Small intestine (tissue), 7 donors: ENCODE measurements at regions not wholly inside any gene's neighbourhood (a gene's known extent, or its start where the extent isn't known, plus 50 kb on each side); places are given as distances from the start of the nearest gene placed in this dataset.
"Not testable (repeated sequence)": the region's sequence is repeated elsewhere in the genome, so short reads cannot be mapped to it uniquely, and the experiment has no call there.

ENCODE experiments used
- DNase-seq, 2 donors: peaks; one replicate each; pipeline versions ENCODE4 v3.0.0 to v3.0.0-alpha.2; 2013
- FAIRE-seq: peaks from 2 replicates; lab custom pipeline; 2012; peaks lifted over from hg19 to GRCh38; lab: Jason Lieb, UNC
- H3K27ac ChIP-seq, 3 donors: one replicate each; pipeline ENCODE4 v1.5.1; 2013; ENCODE audit warnings: low read length in 2 of 3, mild to moderate bottlenecking in 2 of 3, control low read depth in 1 of 3, inconsistent platforms in 1 of 3, low read depth in 1 of 3, moderate library complexity in 1 of 3
- H3K27me3 ChIP-seq, 3 donors: one replicate each; pipeline ENCODE4 v1.6.1; 2013; ENCODE audit warnings: low read length in 3 of 3, inconsistent platforms in 1 of 3; ENCODE audit not compliant: control insufficient read depth in 3 of 3, insufficient read depth in 3 of 3
- H3K36me3 ChIP-seq, 3 donors: one replicate each; pipeline ENCODE4 v1.6.1; 2013; ENCODE audit warnings: low read length in 3 of 3, inconsistent platforms in 1 of 3, low read depth in 1 of 3, mild to moderate bottlenecking in 1 of 3, moderate library complexity in 1 of 3; ENCODE audit not compliant: control insufficient read depth in 3 of 3, insufficient read depth in 2 of 3
- H3K4me1 ChIP-seq, 3 donors: one replicate each; pipeline ENCODE4 v1.6.1; 2013; ENCODE audit warnings: low read length in 2 of 3, inconsistent platforms in 1 of 3, low read depth in 1 of 3, mild to moderate bottlenecking in 1 of 3, moderate library complexity in 1 of 3; ENCODE audit not compliant: control insufficient read depth in 3 of 3, insufficient read depth in 2 of 3
- H3K4me3 ChIP-seq, 3 donors: one replicate each; pipeline ENCODE4 v1.5.1; 2013; ENCODE audit warnings: low read length in 3 of 3, control low read depth in 1 of 3, inconsistent platforms in 1 of 3, low read depth in 1 of 3, mild to moderate bottlenecking in 1 of 3, moderate library complexity in 1 of 3
- H3K9me3 ChIP-seq, 2 donors: one replicate each; pipeline ENCODE4 v1.6.1; 2013; ENCODE audit warnings: low read depth in 1 of 2, low read length in 1 of 2; ENCODE audit not compliant: control insufficient read depth in 2 of 2, insufficient read depth in 1 of 2
- WGBS, 3 donors: extraction: QIAGEN DNeasy Blood & Tissue Kit; methylation state at CpG; one replicate each; pipeline ENCODE4 v1.1.7; 2013; 5-methylcytosine and 5-hydroxymethylcytosine counted together
- donor health status: healthy with polysubstance abuse.
- donor health status: control.
- donor health status: control.
- donor health status: Bipolar disorder and iron deficiency.
- donor health status: healthy.

DNA sequence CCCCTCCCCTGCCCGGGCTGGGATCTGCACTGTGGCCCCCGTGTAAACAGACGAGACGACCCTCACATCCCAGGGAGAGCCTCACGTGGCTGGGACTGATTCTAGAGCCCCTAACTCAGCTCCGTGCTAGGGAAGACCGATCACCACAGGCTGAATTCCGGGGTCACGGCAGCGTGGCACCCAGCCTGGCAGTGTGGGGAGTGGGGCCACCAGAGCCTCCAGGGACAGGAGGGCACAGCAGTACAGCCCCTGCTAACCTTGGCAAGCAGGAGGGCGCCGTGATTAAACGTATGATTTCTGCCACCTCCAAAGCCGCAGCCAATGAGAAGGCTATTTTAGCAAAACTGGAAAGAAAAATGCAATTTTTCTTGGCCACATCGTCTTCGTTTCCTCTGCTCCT, 188.3 kb downstream of the NPIPB11 start:
- not testable (repeated sequence) for H3K4me3 ChIP-seq, H3K36me3 ChIP-seq, FAIRE-seq, H3K27me3 ChIP-seq, H3K9me3 ChIP-seq, H3K4me1 ChIP-seq, DNase-seq, H3K27ac ChIP-seq
- 89 to 93% (median 93%) methylated on average over 8 to 12 of the region's 16 CpGs for WGBS, 3 donors

DNA sequence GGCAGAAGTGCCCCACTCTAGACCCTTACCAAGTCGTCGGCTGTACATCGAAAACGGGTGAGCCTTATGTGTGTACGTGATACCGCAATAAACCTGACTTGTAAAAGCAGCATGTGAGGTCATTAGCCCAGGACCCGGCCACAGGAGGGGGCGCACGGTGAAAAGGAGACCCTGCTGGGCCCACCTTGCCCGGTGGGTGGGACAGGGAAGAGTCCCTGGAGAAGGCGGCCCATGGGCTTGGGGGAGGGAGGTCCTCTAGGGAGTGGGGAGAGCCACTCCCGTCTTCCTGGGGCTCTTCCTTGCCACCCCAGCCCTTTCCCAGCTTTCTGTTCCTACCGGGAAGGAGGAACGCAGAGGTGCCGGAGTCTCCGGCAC, 188.8 kb downstream of the NPIPB11 start:
- not testable (repeated sequence) for DNase-seq, H3K9me3 ChIP-seq, H3K27ac ChIP-seq, FAIRE-seq, H3K36me3 ChIP-seq, H3K27me3 ChIP-seq, H3K4me1 ChIP-seq, H3K4me3 ChIP-seq
- 89 to 95% (median 90%) methylated on average over 10 to 15 of the region's 16 CpGs for WGBS, 3 donors

DNA sequence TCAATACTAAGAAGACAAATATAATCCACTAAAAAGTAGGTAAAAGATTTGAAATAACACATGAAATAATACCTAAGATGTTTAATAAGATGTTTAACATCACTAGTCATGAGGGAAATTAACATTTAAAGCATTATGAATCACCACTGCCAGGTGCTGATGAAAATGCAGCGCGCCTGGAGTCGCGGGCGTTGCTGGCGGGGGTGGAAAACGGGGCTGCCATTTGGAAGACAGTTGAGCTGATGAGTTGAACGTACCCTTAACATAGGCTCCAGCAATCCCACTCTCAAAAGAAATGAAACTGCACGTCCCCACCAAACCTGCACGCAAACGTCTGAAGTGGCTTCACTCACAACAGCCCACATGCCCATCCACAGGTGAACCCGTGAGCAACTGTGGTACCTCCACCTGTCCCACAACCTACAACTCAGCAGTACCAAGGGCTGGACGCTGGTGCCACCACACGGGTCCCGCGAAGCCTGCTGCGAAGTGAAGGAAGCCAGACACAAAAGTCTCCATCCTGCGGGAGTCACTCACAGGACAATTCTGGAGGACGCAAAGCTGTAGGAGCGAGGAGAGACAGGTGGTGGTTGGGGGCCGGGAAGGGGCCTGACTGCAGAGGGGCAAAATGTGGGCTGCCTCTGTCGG, 189.3 kb downstream of the NPIPB11 start:
- not testable (repeated sequence) for DNase-seq, FAIRE-seq, H3K27ac ChIP-seq, H3K36me3 ChIP-seq, H3K4me1 ChIP-seq, H3K9me3 ChIP-seq, H3K4me3 ChIP-seq, H3K27me3 ChIP-seq
- 90 to 93% (median 91%) methylated on average over 22 of the region's 22 CpGs for WGBS, 3 donors

DNA sequence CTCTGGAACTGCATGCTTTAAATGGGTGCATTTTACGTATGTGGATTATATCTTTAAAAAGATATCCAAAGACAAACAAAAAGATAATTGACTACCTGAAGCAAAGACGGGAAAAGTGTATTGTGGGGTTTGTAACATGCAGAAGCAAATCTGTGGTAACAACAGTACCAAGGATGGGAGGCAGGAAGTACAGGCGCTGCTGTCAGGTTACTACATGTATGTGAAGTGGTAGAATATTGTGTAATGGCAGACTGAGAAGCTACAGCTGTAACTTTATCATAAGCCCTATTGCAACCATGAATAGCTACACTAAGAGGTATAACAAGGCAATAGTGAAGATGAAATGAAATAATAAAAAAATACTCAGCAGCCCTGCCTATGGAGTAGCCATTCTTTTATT, 192.7 kb downstream of the NPIPB11 start:
- not testable (repeated sequence) for H3K27me3 ChIP-seq, H3K9me3 ChIP-seq, H3K4me1 ChIP-seq, H3K27ac ChIP-seq, FAIRE-seq, H3K4me3 ChIP-seq, DNase-seq, H3K36me3 ChIP-seq
- 74 to 81% (median 78%) methylated on average over 3 of the region's 3 CpGs for WGBS, 3 donors

DNA sequence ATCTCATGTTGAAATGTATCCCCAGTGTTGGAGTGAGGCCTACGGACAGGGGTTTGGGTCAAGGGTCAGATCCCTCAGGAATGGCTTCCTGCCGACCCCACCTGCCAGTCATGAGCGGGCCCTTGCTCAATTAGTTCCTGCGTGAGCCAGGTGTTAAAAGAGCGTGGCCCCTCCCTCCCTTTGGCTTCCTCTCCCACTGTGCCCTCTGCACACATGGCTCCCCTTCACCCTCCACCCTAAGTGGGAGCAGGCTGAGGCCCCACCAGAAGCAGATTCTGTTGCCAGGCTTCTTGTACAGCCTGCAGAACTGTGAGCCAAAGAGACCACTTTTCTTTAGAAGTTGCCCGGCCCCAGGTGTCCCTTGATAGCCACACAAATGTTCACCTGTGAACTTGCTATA, 193.3 kb downstream of the NPIPB11 start:
- not testable (repeated sequence) for H3K36me3 ChIP-seq, FAIRE-seq, H3K9me3 ChIP-seq, H3K4me1 ChIP-seq, H3K27me3 ChIP-seq, DNase-seq, H3K4me3 ChIP-seq, H3K27ac ChIP-seq
- 55 to 69% (median 63%) methylated on average over 5 to 6 of the region's 6 CpGs for WGBS, 3 donors

DNA sequence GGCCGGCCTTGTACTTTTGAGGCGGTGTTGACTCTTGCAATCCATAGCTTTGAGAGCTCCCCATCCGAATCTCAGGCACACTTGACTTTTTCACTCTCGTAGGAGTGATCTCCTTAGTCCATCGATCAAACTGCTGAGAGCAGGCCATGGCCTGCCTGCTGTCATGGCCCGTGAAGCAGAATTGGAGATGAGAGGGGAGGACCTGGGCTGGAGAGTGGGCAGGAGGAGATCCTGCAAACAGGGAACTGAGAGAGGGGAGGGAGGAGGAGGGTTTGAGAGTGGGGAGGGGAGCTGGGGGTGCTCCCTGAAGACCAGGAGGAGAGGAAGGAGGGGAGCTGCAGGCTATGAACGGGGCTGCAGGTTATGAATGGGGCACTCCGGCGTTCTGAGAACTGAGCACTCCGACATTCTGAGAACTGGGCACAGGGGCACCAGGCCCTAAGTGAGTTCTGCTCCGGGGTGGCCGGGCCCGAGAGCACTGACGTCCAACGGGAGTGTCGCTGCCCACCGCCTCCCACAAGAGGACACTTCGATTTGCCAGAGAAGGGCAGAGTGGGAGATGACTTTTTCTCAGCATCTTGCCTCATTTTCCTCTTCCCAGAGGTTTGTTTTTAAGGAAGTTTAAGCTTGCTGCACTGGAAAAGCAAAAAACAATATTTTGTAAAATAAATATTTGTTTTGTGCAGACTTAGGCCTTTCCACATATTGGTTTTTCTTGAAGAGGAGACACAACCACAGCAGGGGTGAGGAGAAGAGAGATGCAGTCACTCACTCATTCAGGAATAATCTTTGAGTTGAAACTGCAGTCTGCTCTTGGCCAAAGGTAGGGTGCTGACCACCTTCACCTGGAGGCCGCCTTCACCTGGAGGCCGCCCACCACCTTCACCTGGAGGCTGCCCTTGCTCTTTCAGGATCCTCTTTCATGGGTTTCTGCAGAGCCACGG, 194.2 kb downstream of the NPIPB11 start:
- not testable (repeated sequence) for H3K9me3 ChIP-seq, FAIRE-seq, H3K27ac ChIP-seq, DNase-seq, H3K4me1 ChIP-seq, H3K4me3 ChIP-seq, H3K36me3 ChIP-seq, H3K27me3 ChIP-seq
- WGBS, 3 donors, result 89 to 94% (median 91%) methylated on average over 20 to 21 of the region's 21 CpGs

DNA sequence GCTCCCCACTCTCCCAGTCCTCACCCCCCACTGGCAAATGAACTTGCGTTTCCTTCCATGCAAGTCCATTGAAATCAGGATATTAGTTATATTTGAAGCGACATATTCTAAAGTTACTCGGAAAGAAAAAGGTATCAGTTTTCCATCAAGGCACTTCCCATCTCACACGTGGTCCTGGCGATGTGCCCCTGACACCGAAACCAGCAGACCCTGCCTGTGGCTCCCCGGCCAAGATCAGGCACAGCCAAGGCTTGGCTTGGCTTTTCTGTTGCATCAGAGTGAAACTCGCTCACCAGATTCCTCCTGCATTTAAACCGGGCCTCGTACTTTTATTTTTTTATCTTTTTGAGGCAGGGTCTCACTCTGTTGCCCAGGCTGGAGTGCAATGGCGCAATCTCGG, 195.1 kb downstream of the NPIPB11 start:
- not testable (repeated sequence) for DNase-seq, H3K27me3 ChIP-seq, H3K36me3 ChIP-seq, H3K27ac ChIP-seq, FAIRE-seq, H3K4me1 ChIP-seq, H3K9me3 ChIP-seq, H3K4me3 ChIP-seq
- WGBS, 3 donors, result 90 to 92% (median 91%) methylated on average over 12 of the region's 12 CpGs

DNA sequence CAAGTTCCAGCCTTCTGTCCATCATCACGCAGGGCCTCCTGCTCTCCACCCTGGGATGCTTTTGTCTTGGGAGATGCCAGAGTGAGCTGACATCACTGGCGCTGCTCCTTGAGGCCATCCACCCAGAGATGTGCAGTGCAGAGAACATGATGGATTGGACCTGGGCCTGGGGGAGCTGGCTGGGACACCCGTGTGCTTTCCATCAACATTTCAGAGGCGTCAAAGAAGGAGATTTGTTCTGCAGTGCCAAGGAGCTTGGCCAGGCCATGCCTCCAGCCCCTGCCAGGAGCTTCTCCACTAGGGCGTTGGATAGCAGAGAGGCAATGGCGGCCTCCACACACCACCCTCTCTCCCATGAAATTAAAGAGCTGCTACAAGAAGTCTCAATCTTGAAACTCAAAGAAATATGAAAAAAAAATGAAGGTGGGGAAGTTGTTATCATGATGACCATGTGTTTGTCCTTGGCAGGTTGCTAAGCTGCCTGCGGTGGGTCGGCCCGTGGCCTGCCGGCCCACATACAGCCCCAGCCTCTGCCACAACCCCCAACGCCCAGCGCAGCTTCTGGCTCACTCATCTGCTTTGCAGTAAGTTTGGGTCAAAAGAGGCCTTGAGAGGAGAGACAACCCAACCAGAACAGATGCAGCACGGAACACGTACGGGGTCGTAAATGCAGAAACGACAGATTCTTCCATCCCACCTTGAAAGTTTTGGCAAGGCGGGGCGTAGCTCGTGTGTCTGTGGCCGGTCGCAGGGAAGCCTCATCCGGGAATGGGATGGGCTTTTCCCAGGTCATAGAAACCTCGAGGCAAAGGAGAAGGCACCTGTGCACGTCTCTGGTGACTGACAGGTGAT, 196.0 kb downstream of the NPIPB11 start:
- not testable (repeated sequence) for FAIRE-seq, H3K4me1 ChIP-seq, H3K4me3 ChIP-seq, H3K27me3 ChIP-seq, DNase-seq, H3K36me3 ChIP-seq, H3K9me3 ChIP-seq, H3K27ac ChIP-seq
- 78 to 87% (median 80%) methylated on average over 20 to 21 of the region's 25 CpGs for WGBS, 3 donors
